ENCODE measurements at regions not wholly inside any gene's neighbourhood (a gene's known extent, or its start where the extent isn't known, plus 50 kb on each side); places are given as distances from the start of the nearest gene placed in this dataset.

DNA sequence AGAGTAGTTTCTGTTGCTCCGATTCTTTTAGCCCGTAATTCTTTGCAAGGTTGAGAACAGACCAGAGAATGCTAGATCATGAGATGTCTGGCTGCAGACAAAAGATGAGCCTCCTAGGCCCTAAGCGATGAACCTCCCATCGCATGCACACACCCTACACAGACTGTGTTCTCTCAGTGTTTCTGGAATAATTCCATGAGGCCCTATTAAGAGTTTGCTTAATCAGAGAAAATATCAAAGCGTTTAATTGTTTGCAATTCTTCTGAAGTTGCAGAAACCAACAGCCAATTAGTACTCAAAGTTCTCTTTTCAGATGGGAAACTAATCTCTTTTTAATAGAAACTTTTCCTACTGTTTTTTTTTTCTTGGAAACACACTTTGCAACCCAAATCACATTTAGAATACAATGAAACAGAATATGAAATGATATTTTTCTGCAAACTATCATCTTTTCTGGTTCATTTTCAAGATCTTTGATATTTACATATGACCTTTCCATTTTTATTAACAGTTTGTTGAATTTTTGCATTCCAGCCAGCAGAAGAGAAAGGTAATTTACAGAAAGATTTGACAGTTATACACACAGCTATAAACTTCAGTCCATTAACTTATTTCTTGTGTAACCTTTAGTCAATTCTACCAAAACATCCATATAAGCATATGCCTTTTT is 1525.6 kb downstream of the ARAP2 start:
- ChIA-PET CTCF (ENCODE audit: unreplicated experiment) (no interaction called here), POLR2A (no interaction called here)
- BruUV-seq (replicated peaks): no TSS peak
- Histone ChIP-seq H3K4me1 (ENCODE audit: insufficient read depth, low read length, poor library complexity, severe bottlenecking) (no peaks in the 10 kb centered on the region), H4K20me1 (ENCODE audit: insufficient read depth, low read length) (no peaks in the 10 kb centered on the region), H3K9me3 (ENCODE audit: low read length) (no peaks in the 10 kb centered on the region), H3K4me2 (ENCODE audit: low read length) (no peak overlapping the region), H3K4me3 (ENCODE audit: low read depth, low read length, poor library complexity, severe bottlenecking) (no peak overlapping the region), H3K9me2 (ENCODE audit: insufficient read depth, low read length) (no peaks in the 10 kb centered on the region; the same call in 1 of the 2 replicates), H3K27ac (ENCODE audit: low read depth, low read length, poor library complexity, severe bottlenecking) (no peak overlapping the region), H3K36me3 (ENCODE audit: insufficient read depth, low read length) (no peaks in the 10 kb centered on the region), H2AFZ (ENCODE audit: low read length) (no peak overlapping the region), H3K79me2 (ENCODE audit: insufficient read depth, low read depth, low read length) (no peaks in the 10 kb centered on the region)
- intact Hi-C loops (cut with micrococcal nuclease; ENCODE audit: unreplicated experiment): no loop called here
- TF ChIP-seq EZH2phosphoT487 (IDR thresholded peaks at IDR 0.05; ENCODE audit: borderline replicate concordance, low read depth, low read length): no peak
- TF ChIP-seq, protein P1, sequence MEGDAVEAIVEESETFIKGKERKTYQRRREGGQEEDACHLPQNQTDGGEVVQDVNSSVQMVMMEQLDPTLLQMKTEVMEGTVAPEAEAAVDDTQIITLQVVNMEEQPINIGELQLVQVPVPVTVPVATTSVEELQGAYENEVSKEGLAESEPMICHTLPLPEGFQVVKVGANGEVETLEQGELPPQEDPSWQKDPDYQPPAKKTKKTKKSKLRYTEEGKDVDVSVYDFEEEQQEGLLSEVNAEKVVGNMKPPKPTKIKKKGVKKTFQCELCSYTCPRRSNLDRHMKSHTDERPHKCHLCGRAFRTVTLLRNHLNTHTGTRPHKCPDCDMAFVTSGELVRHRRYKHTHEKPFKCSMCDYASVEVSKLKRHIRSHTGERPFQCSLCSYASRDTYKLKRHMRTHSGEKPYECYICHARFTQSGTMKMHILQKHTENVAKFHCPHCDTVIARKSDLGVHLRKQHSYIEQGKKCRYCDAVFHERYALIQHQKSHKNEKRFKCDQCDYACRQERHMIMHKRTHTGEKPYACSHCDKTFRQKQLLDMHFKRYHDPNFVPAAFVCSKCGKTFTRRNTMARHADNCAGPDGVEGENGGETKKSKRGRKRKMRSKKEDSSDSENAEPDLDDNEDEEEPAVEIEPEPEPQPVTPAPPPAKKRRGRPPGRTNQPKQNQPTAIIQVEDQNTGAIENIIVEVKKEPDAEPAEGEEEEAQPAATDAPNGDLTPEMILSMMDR (conservative IDR thresholded peaks at IDR 0.05; ENCODE audit: low read length): no peak
- DNase-seq (ENCODE audit: low spot score): no peak

DNA sequence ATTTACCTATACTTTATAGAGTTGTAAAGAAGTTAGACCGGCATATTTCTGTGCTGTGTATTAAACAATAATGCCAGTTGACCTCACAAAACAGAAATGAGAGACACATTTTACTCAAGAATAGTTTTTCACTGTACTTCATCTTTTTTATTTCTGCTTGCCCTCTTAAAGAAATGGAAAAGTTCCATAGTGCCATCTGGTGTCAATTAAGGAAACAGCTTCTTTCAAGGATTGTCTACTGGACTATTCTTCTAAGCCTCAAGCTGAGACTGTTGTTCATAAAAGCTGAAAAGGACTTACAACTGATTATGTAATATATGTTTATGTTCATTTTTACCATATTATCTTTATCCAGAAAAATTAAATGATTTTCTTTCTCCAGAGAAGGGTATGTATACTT is 1523.7 kb downstream of the ARAP2 start:
- no peak overlapping the region for H3K27ac ChIP-seq (ENCODE audit: low read depth, low read length, poor library complexity, severe bottlenecking)
- ChIA-PET CTCF (ENCODE audit: unreplicated experiment) (no interaction called here), POLR2A (interaction anchor here (1.1 kb wide), 1 partner anchor 16 kb away, joined by 3 read pairs; no protein-coding TSS in a partner anchor)
- H3K79me2 ChIP-seq (ENCODE audit: insufficient read depth, low read depth, low read length): no peaks in the 10 kb centered on the region
- BruUV-seq (replicated peaks): no TSS peak
- H3K36me3 ChIP-seq (ENCODE audit: insufficient read depth, low read length): no peaks in the 10 kb centered on the region
- no peaks in the 10 kb centered on the region for H4K20me1 ChIP-seq (ENCODE audit: insufficient read depth, low read length)
- no peaks in the 10 kb centered on the region for H3K9me3 ChIP-seq (ENCODE audit: low read length)
- no peak overlapping the region for H3K4me2 ChIP-seq (ENCODE audit: low read length)
- DNase-seq (ENCODE audit: low spot score): peak; percentile 10
- TF ChIP-seq EZH2phosphoT487 (IDR thresholded peaks at IDR 0.05; ENCODE audit: borderline replicate concordance, low read depth, low read length): no peak
- TF ChIP-seq, protein P1 (conservative IDR thresholded peaks at IDR 0.05; ENCODE audit: low read length): peak; percentile 72
- H3K9me2 ChIP-seq (ENCODE audit: insufficient read depth, low read length): no peaks in the 10 kb centered on the region; the same call in 1 of the 2 replicates
- no peaks in the 10 kb centered on the region for H3K4me1 ChIP-seq (ENCODE audit: insufficient read depth, low read length, poor library complexity, severe bottlenecking)
- H3K4me3 ChIP-seq (ENCODE audit: low read depth, low read length, poor library complexity, severe bottlenecking): no peak overlapping the region
- H2AFZ ChIP-seq (ENCODE audit: low read length): no peak overlapping the region
- intact Hi-C loops (cut with micrococcal nuclease; ENCODE audit: unreplicated experiment): no loop called here

DNA sequence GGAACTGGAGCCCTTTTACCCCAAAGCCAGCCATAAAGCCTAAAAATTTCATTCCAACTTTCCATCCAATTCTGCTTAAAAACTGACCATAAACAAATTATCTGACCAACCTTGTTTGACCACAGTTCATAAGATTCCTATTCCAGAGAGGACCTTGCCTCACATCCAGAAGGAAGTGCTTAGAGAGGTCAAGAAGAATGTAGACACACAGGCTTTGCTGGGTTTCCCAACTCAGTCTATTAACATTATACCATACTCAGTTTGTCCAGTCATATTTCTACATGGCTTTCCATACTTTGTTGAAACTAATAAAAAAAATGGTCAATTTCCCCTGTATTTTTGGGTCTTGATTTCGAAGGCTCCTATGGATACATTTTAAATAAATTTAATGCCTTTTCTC is 1522.5 kb downstream of the ARAP2 start:
- POLR2A ChIA-PET: no interaction called here
- H3K36me3 ChIP-seq (ENCODE audit: insufficient read depth, low read length): no peaks in the 10 kb centered on the region
- TF ChIP-seq EZH2phosphoT487 (IDR thresholded peaks at IDR 0.05; ENCODE audit: borderline replicate concordance, low read depth, low read length): no peak
- TF ChIP-seq, protein P1 (conservative IDR thresholded peaks at IDR 0.05; ENCODE audit: low read length): no peak
- no peak overlapping the region for H3K4me3 ChIP-seq (ENCODE audit: low read depth, low read length, poor library complexity, severe bottlenecking)
- no peak for DNase-seq (ENCODE audit: low spot score)
- no peaks in the 10 kb centered on the region for H3K4me1 ChIP-seq (ENCODE audit: insufficient read depth, low read length, poor library complexity, severe bottlenecking)
- H3K9me2 ChIP-seq (ENCODE audit: insufficient read depth, low read length): no peaks in the 10 kb centered on the region; the same call in 1 of the 2 replicates
- no peaks in the 10 kb centered on the region for H3K9me3 ChIP-seq (ENCODE audit: low read length)
- intact Hi-C loops (cut with micrococcal nuclease; ENCODE audit: unreplicated experiment): no loop called here
- H3K79me2 ChIP-seq (ENCODE audit: insufficient read depth, low read depth, low read length): no peaks in the 10 kb centered on the region
- H2AFZ ChIP-seq (ENCODE audit: low read length): no peak overlapping the region
- BruUV-seq (replicated peaks): no TSS peak
- CTCF ChIA-PET (ENCODE audit: unreplicated experiment): no interaction called here
- no peaks in the 10 kb centered on the region for H4K20me1 ChIP-seq (ENCODE audit: insufficient read depth, low read length)
- no peak overlapping the region for H3K4me2 ChIP-seq (ENCODE audit: low read length)
- no peak overlapping the region for H3K27ac ChIP-seq (ENCODE audit: low read depth, low read length, poor library complexity, severe bottlenecking)
